Hematopoietic multipotent progenitor cell treated with erythropoietin and hydrocortisone succinate and interleukin-3 and kit ligand, for 8 days (in vitro differentiated cells): ENCODE measurements at regions not wholly inside any gene's neighbourhood (a gene's known extent, or its start where the extent isn't known, plus 50 kb on each side); places are given as distances from the start of the nearest gene placed in this dataset.
A peak's percentile ranks its signal among the peaks of the same experiment; 100 is the strongest.
"Not testable (repeated sequence)": the region's sequence is repeated elsewhere in the genome, so short reads cannot be mapped to it uniquely, and the experiment has no call there.

Source experiments
- DNase-seq: peaks from one replicate; pipeline ENCODE4 v3.0.0-alpha.2; 2015

DNA sequence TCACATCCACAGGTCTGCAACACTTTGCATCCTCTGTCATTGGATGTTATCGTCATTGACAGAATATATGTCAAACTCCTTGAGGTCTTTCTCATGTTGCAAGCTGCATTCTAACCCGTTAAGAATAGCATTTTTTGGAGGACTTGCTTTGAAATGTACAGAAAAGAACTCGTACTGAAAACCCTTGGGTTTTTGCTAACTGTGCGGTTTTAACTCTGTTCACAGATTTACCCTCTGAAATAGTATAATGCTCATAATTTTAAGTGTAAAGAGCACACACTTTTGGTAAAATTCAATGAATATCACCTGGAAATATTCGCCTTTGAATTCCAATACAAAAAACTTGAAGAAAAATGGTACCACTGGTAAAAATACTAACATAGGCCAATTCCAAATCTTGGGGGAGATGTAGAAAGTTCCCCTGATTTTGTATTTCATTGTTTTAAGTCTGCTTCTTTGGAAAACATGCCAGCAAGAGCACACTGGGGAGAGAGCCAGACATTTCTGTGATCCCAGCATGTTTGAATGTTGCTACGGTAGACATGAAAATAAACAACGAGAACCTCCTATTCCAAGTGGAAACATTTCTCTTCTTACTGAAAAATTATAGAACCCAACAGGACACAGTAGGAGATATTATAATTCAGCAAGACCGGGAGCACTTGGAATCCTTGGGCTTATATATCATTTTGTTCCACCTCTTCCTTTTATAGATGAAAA is 446.0 kb downstream of the AEBP2 start:
- DNase-seq: no peak

DNA sequence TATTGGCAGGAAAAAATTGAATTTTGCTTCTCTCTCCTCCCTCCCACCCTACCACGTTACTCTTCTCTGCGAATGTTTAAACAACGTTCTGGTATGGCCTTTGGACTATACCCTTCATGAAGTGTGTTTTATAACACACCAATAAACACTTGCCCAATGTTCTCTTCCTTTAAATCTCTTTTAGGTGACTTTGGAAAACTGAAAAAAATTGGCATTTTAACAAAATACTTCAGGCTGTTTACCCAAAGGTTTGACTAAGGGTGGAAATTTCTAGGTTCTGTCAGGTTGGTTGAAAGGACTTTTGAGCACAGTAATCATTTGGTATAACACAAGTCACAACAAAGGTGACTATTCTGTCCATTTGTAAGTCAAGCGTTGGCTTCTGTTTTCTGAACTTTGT is 446.8 kb downstream of the AEBP2 start:
- no peak for DNase-seq

DNA sequence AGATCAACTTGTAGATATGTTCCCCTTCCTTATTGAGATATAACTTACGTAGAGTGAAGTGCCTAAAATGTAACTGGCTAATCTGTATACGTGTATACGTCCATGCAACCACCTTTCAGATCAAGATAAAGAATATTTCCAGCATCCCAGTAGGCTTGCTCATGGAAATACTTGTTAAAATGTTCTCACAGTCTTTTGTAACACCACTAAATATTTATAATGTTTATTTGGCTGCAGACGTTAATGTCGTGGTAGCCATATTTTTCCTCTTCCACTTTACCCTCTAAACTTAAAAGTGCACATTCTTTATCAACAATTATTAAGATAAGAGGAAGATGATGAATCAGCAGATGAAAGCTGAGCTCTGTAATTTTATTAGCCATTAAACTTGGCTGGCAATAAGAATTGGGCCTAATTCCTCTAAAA is 447.4 kb downstream of the AEBP2 start:
- DNase-seq: no peak

DNA sequence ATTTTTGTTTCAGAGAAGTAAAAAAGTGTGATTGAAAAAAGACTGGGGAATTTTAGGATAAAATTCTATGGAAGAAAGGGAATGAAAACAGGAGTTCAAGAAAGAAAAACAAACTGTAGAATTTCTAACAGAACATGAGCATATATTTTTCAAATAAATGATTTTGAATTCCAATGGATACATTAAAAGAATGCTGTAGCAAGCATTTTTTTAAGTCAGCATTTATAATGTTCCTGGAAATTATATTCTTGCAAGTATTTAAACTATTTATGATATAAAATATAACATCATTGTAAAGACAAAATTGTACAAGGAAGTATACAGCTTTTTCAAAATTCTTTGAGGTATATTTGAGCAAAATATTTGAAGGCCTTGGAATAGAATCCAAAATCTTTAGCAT is 450.7 kb downstream of the AEBP2 start:
- no peak for DNase-seq

DNA sequence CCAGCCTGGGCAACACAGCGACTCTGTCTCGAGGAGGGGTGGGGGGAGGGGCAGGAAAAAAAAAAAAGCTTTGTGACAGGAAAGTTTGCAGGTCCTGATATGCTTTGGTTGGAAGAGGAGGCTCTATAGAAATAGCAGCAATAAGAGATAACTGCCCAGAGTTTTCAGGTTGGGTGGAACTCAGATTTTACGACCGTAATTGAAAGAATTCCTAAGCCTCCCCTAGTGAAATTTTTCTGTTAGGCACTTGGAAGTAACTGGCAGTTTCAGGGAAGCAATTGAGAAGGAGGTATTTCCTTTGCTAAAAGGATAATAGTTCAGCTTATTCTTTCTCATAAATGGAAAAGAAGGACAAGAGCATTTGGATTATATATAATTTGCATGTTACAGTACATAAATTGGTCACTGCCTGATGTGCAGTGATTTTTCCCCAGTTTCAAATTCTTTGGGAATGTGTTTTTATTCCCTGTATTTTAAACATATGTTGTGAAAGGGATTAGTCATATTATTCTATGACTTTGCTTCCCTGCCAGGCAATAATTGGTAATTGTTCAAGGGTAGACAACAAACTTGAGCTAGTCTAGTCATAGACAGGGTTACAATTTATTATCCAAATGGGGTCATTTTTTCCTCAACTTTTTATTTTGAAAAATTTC is 452.8 kb downstream of the AEBP2 start:
- no peak for DNase-seq

DNA sequence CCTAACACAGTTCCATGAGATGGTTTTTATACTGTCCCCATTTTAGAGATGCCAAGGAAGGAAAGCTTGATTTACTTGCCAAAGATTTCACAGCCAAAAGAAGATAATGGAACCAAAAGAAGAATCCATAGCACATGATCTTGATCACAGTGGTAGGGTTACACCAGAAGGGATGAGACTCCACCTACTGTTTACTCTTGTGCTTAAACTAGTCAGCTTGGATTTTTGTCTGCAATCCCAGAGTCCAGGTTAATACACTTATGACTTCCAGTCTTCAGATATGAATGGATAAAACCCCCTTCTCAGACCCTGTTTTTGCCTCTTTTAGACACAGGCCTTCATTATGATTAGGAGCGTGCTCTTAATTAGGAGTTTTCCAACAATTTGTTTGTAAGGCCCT is 454.2 kb downstream of the AEBP2 start:
- peak; percentile 4 for DNase-seq

DNA sequence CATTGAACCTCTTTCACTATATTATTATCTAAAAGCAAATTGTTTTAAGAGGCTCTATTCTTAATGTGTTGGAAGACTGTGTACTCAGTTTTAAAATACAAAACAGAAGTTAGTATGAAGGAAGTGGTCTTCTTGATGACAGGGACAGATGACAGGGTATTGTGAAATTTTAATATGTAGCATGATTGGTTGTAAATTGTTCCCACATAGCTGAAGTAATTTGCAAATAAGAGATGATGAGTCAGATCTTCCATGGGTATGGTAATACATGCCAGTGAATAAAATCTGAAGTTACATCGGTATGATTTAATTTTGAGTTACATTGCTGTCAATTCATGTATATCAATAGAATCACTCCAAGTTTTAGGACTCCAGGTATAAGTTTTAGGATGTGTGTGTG is 454.8 kb downstream of the AEBP2 start:
- no peak for DNase-seq

DNA sequence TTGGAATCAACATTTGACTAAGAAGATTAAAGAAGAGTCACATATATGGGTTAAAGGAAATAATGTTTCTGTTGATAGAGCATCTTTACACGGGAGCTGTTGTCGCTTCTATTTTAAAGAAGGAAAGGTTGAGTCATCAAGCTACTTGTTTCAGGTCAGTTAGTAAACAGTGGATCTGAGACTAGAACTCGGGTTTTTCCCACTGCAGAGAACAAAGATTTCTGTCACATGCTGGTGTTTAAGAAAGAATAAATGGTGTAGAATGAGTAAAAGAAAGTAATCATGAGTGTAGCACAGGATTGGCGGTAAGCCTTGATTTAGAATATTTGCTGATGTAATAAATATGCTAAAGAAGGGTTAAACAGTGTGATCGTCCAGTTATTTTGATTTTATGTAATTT is 455.5 kb downstream of the AEBP2 start:
- DNase-seq: no peak

DNA sequence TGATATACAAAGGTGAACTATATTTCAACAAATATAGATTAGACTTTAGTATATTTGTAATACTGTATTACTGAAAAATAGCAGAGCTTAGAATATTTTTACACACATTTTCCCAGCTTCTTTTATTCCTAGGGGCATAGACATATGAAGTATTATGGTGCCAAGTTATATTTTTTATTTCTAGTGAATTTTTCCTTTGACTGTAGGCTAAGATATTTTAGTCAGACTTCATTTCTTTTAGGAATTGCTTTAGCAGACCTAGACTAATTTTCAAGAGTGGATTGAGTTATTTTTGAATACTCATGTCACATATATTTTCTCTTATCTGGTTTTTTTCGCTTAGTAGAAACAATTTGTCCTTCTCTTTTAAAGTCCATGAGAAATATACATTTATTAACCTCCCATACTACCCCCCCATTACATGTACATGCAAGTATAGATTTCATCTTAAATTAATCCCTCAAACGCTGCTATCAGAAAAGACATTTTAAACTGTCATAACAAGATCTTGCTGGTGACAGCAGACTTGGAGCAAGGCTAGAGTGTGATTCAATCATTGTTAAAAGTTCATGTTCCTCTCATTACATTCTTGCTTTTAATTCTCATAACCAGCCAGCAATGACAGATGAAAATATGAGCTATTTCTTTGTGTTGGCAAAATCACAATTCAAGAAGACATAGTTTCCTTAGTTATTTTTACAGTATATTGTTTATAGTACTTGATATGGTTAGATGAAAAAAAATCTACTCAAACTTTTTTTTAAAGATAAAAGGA is 456.1 kb downstream of the AEBP2 start:
- no peak for DNase-seq

DNA sequence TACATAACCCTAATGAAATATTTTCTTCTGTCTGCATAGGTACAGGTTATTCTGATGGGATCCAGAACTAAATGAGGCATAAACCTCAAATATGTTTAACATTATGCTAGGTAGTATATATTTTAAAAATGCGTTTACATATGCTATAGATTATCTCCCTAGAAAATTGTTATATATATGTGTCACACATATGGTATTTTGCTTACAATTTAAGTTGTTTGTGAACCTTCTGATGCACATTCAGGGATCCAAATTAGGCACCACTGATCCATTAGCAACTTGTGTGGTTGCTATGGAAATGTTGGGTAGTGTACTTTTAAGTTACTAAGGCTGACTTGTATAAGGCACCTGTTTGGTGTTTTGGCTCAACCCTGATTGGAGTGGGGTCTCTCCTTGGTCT is 456.7 kb downstream of the AEBP2 start:
- no peak for DNase-seq

DNA sequence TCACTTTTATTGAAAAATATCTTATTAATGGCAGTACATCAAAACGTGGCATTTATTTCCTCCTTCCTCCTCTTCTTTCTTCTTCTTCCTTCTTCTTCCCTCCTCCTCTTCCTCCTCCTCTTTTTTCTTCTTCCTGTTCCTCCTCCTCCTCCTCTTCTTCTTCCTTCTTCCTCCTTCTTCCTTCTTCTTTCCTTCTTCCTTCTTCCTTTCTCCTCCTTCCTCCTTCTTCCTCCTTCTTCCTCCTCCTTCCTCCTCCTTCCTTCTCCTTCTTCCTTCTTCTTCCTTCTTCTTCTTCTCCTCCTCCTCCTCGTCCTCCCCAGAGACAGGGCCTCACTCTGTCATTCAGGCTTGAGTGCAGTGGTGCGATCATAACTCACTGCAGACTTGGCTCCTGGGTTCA is 457.2 kb downstream of the AEBP2 start:
- DNase-seq: no peak

DNA sequence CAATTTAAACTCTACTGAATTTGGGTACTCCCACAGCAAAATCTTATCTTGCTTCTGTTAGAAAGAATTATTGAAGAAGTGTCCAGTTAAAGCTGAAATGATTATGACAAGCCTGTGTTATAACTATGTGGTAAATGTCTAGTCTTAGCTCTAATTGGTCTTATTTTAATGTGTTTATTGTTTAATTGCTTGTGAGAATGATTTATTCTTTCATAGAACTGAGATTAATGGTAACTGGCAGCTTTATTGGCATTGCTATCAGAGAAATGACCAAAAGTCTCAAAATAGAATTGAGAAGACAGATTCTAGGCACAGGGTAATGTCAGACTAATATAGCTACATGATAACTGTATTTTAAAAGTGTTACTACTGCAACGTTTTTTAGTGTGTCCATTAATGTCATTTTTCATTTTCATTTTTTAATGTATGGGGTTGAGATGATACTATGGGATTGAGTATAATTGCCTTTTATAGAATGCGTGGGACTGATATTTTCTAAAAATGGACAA is 458.7 kb downstream of the AEBP2 start:
- no peak for DNase-seq

DNA sequence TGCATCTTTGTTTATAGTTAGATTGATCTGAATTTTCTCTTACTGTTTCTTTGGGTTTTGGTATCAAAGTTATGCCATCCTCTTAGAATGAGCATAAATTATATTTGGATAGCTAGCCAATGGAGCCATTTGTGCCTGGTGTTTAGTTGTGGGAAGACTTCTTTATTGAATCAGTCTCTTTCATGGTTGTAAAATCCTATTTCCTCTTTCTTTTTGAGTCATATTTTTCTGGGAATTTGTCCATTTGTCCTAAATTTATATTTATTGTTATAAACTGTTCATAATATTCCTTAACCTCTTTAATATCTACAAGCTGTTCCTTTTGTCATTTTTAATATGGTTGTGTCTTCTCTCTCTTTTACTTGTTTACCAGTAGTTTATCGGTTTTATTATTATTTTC is 462.5 kb downstream of the AEBP2 start:
- no peak for DNase-seq

DNA sequence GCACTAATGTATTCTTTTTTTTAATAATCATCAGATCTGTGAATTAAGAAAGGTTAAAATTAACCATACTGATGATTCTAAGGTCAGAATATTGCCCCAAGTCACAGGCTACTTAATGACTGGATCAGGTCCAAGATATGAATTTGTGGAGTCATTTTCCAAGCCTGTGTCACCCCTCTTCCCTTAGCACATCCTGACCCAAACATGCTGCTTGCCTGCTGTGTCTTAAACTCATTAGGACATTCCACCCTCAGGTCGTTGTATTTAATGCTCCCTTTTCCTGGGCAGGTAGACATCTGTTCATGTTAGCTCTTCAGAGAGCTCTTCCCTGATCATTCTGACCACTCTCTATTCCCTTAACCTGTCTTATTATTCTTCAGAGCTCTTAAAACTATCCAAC is 463.5 kb upstream of the PDE3A start:
- no peak for DNase-seq

DNA sequence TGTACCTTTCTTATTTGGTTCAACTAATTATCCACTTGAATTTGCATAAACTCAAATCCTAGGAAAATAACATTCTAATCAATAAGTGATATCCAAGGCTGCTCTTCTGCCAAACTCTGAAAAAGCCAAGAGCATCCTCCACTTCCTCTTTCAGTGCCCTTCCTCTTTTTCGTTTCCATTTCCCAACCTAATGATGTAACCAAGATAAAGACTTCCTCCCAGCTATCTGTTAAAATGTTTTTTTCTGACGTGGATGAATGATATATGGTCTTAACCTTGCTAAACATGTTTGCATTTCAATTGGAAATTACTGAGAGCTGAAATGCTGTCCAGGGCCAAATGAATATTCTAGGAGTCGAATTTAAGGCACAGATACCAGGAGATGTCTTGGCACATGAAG is 459.5 kb upstream of the PDE3A start:
- DNase-seq: peak; percentile 23

DNA sequence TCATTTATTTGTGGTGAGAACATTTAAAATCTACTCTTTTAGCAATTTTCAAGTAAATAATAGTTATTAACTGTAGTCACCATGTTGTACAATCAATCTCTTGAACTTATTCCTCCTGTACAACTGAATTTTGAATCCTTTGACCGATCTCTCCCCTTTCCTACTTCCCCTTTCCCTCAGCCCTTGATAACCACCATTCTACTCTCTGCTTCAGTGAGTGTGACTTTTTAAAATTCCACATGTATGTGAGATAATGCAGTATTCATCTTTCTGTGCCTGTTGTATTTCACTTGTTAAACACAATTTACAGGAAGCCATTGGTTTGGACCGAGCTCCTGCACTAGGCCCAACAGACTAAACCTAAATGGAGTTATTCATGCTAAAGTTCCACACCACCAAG is 458.9 kb upstream of the PDE3A start:
- DNase-seq: no peak

DNA sequence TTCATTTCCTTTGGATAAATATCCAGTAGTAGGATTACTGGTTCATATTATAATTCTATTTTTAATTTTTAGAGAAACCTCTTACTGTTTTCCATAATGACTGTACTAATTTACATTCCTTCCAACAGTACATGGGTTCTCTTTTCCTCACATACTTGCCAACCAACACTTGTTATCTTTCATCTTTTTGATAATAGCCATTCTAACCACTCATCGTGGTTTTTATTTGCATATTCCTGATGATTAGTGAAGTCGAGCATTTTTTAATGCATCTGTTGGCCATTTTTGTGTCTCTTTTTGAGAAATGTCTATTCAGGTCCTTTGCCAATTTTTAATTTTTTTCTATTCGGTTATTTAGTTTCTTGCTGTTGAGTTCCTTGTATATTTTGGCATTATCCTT is 457.7 kb upstream of the PDE3A start:
- no peak for DNase-seq

DNA sequence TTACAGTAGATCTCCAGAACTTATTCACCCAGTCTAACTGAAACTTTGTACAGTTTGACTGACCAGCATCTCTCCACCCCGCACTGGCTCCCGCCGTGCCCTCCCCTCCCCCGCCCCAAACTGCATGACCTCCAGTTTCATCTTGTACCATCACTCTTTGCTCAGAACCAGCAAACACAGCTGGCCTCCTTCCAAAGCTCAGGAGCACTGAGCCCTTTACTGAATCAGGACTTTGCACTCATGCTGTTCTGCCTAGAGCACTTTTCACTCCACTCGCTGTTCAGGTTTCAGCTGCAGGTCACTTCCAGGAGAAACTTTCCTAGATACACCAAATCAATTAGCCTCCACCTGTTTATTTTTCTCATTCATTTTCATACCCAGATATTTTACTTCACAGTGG is 455.3 kb upstream of the PDE3A start:
- DNase-seq: no peak

DNA sequence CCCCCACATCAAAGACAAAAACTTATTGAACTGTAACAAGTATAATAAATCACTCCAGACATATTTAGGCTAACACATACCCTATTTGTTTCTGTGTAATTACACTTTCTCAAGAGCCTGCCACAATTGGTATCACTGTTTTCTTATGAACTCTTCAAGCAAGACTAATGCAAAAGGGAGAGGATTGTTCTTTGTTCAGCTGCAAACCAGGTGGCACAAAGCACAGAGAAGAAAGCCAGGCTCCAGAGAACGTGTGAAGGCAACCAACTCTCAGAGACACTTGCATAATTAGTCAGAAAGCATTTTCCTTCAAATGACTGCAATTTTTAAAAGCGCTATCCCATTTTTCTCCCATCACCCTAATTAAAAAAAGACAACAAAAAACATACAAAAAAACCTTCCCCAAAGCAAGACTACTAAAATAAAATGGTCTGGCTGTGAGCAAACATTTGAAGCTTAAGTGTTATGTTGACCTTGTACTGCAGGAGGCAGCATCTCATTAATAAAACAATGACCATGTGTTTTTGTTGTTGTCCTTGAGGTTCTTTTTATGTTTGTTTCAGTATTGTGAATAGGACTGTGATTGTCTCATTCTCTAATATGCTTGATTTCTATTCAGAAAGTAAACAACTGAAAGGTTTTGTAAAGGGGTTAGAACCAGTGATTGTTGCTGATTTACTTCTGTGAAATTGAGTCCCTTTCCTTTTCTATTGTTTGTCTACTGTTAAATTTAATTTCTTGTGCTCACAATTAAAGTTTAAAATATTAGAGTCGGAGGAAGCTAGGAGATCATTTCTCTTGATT is 452.7 kb upstream of the PDE3A start:
- peak; percentile 33 for DNase-seq

DNA sequence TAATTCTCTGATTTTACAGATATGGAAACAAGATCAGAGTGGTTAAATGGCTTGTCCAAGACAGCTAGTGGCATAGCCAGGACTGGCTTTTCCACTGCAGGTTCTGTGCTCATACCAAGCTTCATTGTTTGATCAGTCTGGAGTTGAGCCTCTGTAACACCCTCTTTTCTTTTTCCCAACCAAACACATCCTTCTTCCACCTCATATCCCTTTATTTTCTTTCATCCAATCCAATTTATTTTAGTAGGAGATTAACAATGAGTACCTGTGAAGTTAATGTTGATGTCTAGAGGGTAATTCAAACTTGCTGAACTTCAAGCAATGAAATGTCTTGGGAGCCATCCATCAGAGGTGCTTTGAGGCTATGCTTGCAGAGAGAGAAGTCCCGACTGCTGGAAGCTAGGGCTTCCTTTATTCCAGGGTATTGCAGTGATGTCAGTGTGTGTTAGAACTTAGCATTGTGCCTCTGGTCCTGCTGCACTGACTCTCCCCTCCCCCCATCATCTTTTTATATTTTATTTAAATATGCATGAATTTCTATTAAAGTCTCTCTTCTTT is 452.1 kb upstream of the PDE3A start:
- no peak for DNase-seq

DNA sequence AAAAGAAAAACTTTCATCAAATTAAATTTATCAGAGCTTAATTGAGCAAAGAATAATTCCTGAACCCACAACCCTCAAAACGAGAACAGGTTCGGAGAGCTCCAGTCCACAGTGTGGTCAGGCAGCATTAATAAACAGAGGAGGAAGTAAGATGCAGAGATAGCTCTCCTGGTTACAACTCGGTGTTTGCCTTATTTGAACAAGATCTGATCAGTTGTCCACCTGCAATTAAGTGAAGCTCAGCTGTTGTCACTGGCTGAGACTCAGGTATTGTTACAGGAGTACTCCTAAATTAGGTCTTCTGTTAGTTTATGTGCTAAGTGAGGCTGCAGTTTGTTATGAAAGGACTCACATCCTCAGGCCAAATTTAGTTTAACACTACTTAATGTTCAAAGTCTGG is 451.4 kb upstream of the PDE3A start:
- DNase-seq: peak; percentile 3

DNA sequence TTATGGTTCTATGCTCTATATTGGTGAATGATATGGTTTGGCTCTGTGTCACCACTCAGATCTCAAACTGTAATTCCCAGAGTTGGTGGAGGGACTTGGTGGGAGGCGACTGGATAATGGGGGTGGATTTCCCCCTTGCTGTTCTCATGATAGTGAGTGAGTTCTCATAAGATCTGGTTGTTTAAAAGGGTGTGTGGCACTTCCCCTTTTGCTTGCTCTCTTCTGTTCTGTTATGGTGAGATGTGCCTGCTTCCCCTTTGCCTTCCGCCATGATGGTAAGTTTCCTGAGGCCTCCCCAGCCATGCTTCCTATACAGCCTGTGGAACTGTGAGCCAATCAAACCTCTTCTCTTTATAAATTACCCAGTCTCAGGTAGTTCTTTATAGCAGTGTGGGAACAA is 446.6 kb upstream of the PDE3A start:
- DNase-seq: not testable (repeated sequence)

DNA sequence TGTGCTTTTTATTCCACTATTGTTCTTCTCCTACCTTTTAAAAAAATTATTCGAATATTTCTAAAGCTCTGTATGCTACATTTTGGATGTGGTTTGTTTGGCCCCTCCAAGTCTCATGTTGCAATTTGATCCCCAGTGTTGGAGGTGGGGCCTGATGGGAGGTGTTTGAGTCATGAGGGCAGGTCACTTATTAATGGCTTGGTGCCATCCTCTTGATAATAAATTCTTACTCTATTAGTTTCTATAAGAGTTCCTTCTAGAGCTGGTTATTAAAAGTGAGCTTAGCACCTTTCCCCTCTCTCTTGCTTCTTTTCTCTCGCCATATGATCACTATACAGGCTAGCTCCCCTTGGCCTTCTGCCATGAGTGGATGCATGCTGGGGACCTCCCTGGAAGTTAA is 445.6 kb upstream of the PDE3A start:
- DNase-seq: no peak
